ENCODE measurements at regions not wholly inside any gene's neighbourhood (a gene's known extent, or its start where the extent isn't known, plus 50 kb on each side); places are given as distances from the start of the nearest gene placed in this dataset.

- ATAC-seq (no peak), DNase-seq (ENCODE audit: low read depth, low spot score) (no peak)
- CTCF ChIA-PET: no interaction called here
- intact Hi-C loops (cut with micrococcal nuclease; ENCODE audit: unreplicated experiment) (no loop called here), in situ Hi-C loops (cut with HindIII; ENCODE audit: low pct_unique_long_range_greater_than_20kb, low sequenced_read_pairs) (no loop called here)
- no peak overlapping the region for H3K4me3 ChIP-seq (ENCODE audit: low read depth in 2 of 2, low read length in 2 of 2)
- no peaks in the 10 kb centered on the region for H3K27me3 ChIP-seq (ENCODE audit: control insufficient read depth, insufficient read depth, low read length)
- H3K27ac ChIP-seq (ENCODE audit: low read length): no peak overlapping the region
- no peaks in the 10 kb centered on the region for H3K4me1 ChIP-seq (ENCODE audit: control insufficient read depth, insufficient read depth, low read length)
- BruUV-seq (replicated peaks): no TSS peak
- H3K9me3 ChIP-seq (ENCODE audit: control insufficient read depth, insufficient read depth, low read depth, low read length): no peaks in the 10 kb centered on the region
- H3K36me3 ChIP-seq (ENCODE audit: control insufficient read depth, insufficient read depth, low read length): no peaks in the 10 kb centered on the region
- POLR2A ChIA-PET: no interaction called here
- TF ChIP-seq TCF7L2 (IDR thresholded peaks at IDR 0.05; ENCODE audit: low read depth, low read length) (no peak), CTCF (IDR thresholded peaks at IDR 0.05) (no peak), SIN3A (IDR thresholded peaks at IDR 0.05; ENCODE audit: borderline replicate concordance, insufficient read depth, low read depth, low read length) (no peak), REST (IDR thresholded peaks at IDR 0.05; ENCODE audit: insufficient read depth in 1 of 2, low read depth in 2 of 2, low read length in 1 of 2) (no peak), POLR2AphosphoS5 (IDR thresholded peaks at IDR 0.05; ENCODE audit: low read depth, low read length) (no peak)
Observed at GRCh38 chr3:165954171-165954570, 116.9 kb upstream of the BCHE start.

GRCh38 chr3:165946360-165946759, 109.1 kb upstream of the BCHE start:
- no TSS peak for BruUV-seq (replicated peaks)
- in situ Hi-C loops (cut with HindIII; ENCODE audit: low pct_unique_long_range_greater_than_20kb, low sequenced_read_pairs) (no loop called here), intact Hi-C loops (cut with micrococcal nuclease; ENCODE audit: unreplicated experiment) (no loop called here)
- no peaks in the 10 kb centered on the region for H3K36me3 ChIP-seq (ENCODE audit: control insufficient read depth, insufficient read depth, low read length)
- H3K4me1 ChIP-seq (ENCODE audit: control insufficient read depth, insufficient read depth, low read length): no peaks in the 10 kb centered on the region
- no peak overlapping the region for H3K27ac ChIP-seq (ENCODE audit: low read length)
- POLR2A ChIA-PET: no interaction called here
- no peaks in the 10 kb centered on the region for H3K27me3 ChIP-seq (ENCODE audit: control insufficient read depth, insufficient read depth, low read length)
- CTCF ChIA-PET: no interaction called here
- no peak for DNase-seq (ENCODE audit: low read depth, low spot score)
- ATAC-seq: no peak
- no peak overlapping the region for H3K4me3 ChIP-seq (ENCODE audit: low read depth in 2 of 2, low read length in 2 of 2)
- H3K9me3 ChIP-seq (ENCODE audit: control insufficient read depth, insufficient read depth, low read depth, low read length): no peaks in the 10 kb centered on the region
- TF ChIP-seq CTCF (IDR thresholded peaks at IDR 0.05) (no peak), POLR2AphosphoS5 (IDR thresholded peaks at IDR 0.05; ENCODE audit: low read depth, low read length) (no peak), TCF7L2 (IDR thresholded peaks at IDR 0.05; ENCODE audit: low read depth, low read length) (no peak), REST (IDR thresholded peaks at IDR 0.05; ENCODE audit: insufficient read depth in 1 of 2, low read depth in 2 of 2, low read length in 1 of 2) (no peak), SIN3A (IDR thresholded peaks at IDR 0.05; ENCODE audit: borderline replicate concordance, insufficient read depth, low read depth, low read length) (no peak)
